Neural cell (in vitro differentiated cells): ENCODE measurements at regions not wholly inside any gene's neighbourhood (a gene's known extent, or its start where the extent isn't known, plus 50 kb on each side); places are given as distances from the start of the nearest gene placed in this dataset.

ENCODE experiments used
- H2AFZ ChIP-seq: fragments of 200-600, 300-800 bp; sonication (generic), shearing (Covaris generic); 2 replicates; pipeline ENCODE4 v1.6.0; 2014; ENCODE audit warnings: low read depth, mild to moderate bottlenecking, antibody characterized with exemption, low read length, moderate library complexity
- H3F3A ChIP-seq: fragments of 200-600 bp; shearing (Covaris generic); 2 replicates; pipeline ENCODE4 v1.6.1; 2016; ENCODE audit warnings: mild to moderate bottlenecking, moderate library complexity, mixed read lengths, antibody characterized with exemption, low read length; ENCODE audit not compliant: insufficient read depth, poor library complexity, severe bottlenecking
- H3K27ac ChIP-seq: fragments of 200-600, 300-800 bp; sonication (generic), shearing (Covaris generic); 2 replicates; pipeline ENCODE4 v1.5.1; 2014; ENCODE audit warnings: mild to moderate bottlenecking, low read length, moderate library complexity
- H3K27me3 ChIP-seq: fragments of 300-800, 200-600 bp; sonication (generic), shearing (Covaris generic); 2 replicates; pipeline ENCODE4 v1.6.0; 2014; ENCODE audit warnings: mild to moderate bottlenecking, low read depth, low read length, moderate library complexity; ENCODE audit not compliant: insufficient read depth
- H3K36me3 ChIP-seq: fragments of 300-800, 200-600 bp; sonication (generic), shearing (Covaris generic); 2 replicates; pipeline ENCODE4 v1.5.1; 2014; ENCODE audit warnings: mild to moderate bottlenecking, antibody characterized with exemption, low read length, moderate library complexity; ENCODE audit not compliant: insufficient read depth
- H3K4me2 ChIP-seq: fragments of 300-800, 200-600 bp; sonication (generic), shearing (Covaris generic); 2 replicates; pipeline ENCODE4 v1.6.0; 2014; ENCODE audit warnings: mild to moderate bottlenecking, low read length
- H3K4me3 ChIP-seq: fragments of 300-800, 200-600 bp; sonication (generic), shearing (Covaris generic); 2 replicates; pipeline ENCODE4 v1.5.1; 2014; ENCODE audit warnings: mild to moderate bottlenecking, low read length, moderate library complexity
- H3K79me2 ChIP-seq: fragments of 200-600 bp; shearing (Covaris generic); replicated peaks from 2 replicates; pipeline ENCODE4 v1.6.0; 2014; ENCODE audit warnings: mild to moderate bottlenecking, low read length, moderate library complexity; ENCODE audit not compliant: insufficient read depth
- H3K9ac ChIP-seq: fragments of 300-800, 200-600 bp; sonication (generic), shearing (Covaris generic); 2 replicates; pipeline ENCODE4 v1.6.1; 2016; ENCODE audit warnings: mild to moderate bottlenecking, low read length, mixed read lengths
- H3K9me2 ChIP-seq: fragments of 200-600 bp; shearing (Covaris generic); 2 replicates; pipeline ENCODE4 v1.6.1; 2016; ENCODE audit warnings: mild to moderate bottlenecking, low read length, mixed read lengths; ENCODE audit not compliant: insufficient read depth
- H3K9me3 ChIP-seq: fragments of 200-600, 300-800 bp; sonication (generic), shearing (Covaris generic); 2 replicates; pipeline ENCODE4 v1.6.1; 2016; ENCODE audit warnings: mild to moderate bottlenecking, mixed run types, low read length, moderate library complexity, mixed read lengths
- H4K20me1 ChIP-seq: fragments of 200-600 bp; shearing (Covaris generic); 2 replicates; pipeline ENCODE4 v1.6.1; 2016; ENCODE audit warnings: mild to moderate bottlenecking, mixed run types; ENCODE audit not compliant: insufficient read depth
- EP300 ChIP-seq: fragments of 450-650 bp; conservative IDR thresholded peaks from 2 replicates; pipeline ENCODE4 v1.6.1; 2014; ENCODE audit warnings: antibody characterized with exemption, mild to moderate bottlenecking, moderate library complexity; ENCODE audit not compliant: poor library complexity, severe bottlenecking
- EZH2 ChIP-seq: fragments of 200-600, 300-800 bp; shearing (Covaris generic), sonication (generic); IDR thresholded peaks from 2 replicates; pipeline ENCODE4 v1.6.1; 2014; ENCODE audit warnings: antibody characterized with exemption, low read length, borderline replicate concordance, mild to moderate bottlenecking; ENCODE audit not compliant: insufficient read depth, poor library complexity, severe bottlenecking
- MXI1 ChIP-seq: fragments of 450-650 bp; conservative IDR thresholded peaks from 2 replicates; pipeline ENCODE4 v1.6.1; 2014; ENCODE audit warnings: antibody characterized with exemption, mild to moderate bottlenecking; ENCODE audit not compliant: poor library complexity, severe bottlenecking
- POLR2AphosphoS5 ChIP-seq: IDR thresholded peaks from 2 replicates; pipeline ENCODE4 v1.6.1; 2012
- RAD21 ChIP-seq: fragments of 450-650 bp; conservative IDR thresholded peaks from 2 replicates; pipeline ENCODE4 v1.6.1; 2014; ENCODE audit warnings: antibody characterized with exemption, mild to moderate bottlenecking, moderate library complexity
- SMC3 ChIP-seq: fragments of 450-650 bp; conservative IDR thresholded peaks from 2 replicates; pipeline ENCODE4 v1.6.1; 2014; ENCODE audit warnings: antibody characterized with exemption, mild to moderate bottlenecking, moderate library complexity; ENCODE audit not compliant: poor library complexity
- TAF1 ChIP-seq: IDR thresholded peaks from 2 replicates; pipeline ENCODE4 v1.6.1; 2012; ENCODE audit warnings: low read depth
- TF ChIP-seq, protein P1 (sequence below): IDR thresholded peaks from 2 replicates; pipeline ENCODE4 v1.6.1; 2012; ENCODE audit warnings: borderline replicate concordance
- TF ChIP-seq, protein P2 (sequence below): fragments of 450-650 bp; IDR thresholded peaks from 2 replicates; pipeline ENCODE4 v1.5.1; 2014; ENCODE audit warnings: antibody characterized with exemption, mild to moderate bottlenecking, moderate library complexity; ENCODE audit not compliant: poor library complexity, severe bottlenecking

DNA sequence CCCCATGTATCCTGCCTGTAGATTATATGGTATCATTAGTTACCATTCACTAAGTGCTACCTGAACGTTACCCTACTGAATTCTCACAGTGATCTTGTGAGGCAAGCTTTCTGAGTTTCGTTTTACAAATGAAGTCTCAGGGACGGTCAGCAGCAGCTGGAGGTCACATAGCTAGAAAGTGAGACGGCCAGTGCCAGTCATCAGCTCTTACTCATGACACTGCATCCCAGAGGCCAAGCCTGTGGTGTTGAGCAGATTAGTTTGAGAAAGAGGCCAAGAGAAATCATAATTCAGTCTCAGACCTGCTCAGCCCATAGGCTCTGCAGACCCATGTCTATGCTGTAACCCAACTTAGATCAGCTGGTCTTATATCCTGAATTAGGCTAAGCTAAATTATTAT, 95.7 kb upstream of the EGFLAM start:
- TF ChIP-seq, protein P1, sequence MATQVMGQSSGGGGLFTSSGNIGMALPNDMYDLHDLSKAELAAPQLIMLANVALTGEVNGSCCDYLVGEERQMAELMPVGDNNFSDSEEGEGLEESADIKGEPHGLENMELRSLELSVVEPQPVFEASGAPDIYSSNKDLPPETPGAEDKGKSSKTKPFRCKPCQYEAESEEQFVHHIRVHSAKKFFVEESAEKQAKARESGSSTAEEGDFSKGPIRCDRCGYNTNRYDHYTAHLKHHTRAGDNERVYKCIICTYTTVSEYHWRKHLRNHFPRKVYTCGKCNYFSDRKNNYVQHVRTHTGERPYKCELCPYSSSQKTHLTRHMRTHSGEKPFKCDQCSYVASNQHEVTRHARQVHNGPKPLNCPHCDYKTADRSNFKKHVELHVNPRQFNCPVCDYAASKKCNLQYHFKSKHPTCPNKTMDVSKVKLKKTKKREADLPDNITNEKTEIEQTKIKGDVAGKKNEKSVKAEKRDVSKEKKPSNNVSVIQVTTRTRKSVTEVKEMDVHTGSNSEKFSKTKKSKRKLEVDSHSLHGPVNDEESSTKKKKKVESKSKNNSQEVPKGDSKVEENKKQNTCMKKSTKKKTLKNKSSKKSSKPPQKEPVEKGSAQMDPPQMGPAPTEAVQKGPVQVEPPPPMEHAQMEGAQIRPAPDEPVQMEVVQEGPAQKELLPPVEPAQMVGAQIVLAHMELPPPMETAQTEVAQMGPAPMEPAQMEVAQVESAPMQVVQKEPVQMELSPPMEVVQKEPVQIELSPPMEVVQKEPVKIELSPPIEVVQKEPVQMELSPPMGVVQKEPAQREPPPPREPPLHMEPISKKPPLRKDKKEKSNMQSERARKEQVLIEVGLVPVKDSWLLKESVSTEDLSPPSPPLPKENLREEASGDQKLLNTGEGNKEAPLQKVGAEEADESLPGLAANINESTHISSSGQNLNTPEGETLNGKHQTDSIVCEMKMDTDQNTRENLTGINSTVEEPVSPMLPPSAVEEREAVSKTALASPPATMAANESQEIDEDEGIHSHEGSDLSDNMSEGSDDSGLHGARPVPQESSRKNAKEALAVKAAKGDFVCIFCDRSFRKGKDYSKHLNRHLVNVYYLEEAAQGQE: no peak
- no peak for TF ChIP-seq RAD21
- TF ChIP-seq SMC3: no peak
- TF ChIP-seq EP300: no peak

DNA sequence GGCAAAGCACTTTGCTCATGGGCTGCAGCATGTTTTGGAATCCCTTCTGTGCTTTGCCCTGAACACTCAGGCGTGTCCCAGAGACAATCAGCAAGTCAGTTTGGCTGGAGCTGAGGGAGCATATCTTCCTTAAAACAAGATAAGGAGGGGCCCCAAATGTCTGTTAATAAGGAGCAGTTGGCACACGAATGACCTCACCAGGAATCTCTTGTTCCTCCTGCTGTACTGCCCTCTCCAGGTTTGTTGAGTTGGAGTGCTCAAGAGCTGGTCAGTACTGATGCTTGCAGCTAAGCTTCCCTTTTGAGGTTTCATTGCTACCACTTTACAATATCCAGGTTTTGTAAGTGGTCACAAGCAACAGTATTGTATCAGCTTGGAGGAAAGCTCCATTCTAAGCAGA, 101.3 kb upstream of the EGFLAM start:
- no peak overlapping the region for H3K4me3 ChIP-seq
- no peaks in the 10 kb centered on the region for H3F3A ChIP-seq
- no peak overlapping the region for H3K4me2 ChIP-seq
- no peak overlapping the region for H3K9ac ChIP-seq
- TF ChIP-seq RAD21 (no peak), TAF1 (no peak), POLR2AphosphoS5 (no peak), MXI1 (no peak), EP300 (no peak), EZH2 (no peak), SMC3 (no peak)
- TF ChIP-seq, protein P1: no peak
- TF ChIP-seq, protein P2, sequence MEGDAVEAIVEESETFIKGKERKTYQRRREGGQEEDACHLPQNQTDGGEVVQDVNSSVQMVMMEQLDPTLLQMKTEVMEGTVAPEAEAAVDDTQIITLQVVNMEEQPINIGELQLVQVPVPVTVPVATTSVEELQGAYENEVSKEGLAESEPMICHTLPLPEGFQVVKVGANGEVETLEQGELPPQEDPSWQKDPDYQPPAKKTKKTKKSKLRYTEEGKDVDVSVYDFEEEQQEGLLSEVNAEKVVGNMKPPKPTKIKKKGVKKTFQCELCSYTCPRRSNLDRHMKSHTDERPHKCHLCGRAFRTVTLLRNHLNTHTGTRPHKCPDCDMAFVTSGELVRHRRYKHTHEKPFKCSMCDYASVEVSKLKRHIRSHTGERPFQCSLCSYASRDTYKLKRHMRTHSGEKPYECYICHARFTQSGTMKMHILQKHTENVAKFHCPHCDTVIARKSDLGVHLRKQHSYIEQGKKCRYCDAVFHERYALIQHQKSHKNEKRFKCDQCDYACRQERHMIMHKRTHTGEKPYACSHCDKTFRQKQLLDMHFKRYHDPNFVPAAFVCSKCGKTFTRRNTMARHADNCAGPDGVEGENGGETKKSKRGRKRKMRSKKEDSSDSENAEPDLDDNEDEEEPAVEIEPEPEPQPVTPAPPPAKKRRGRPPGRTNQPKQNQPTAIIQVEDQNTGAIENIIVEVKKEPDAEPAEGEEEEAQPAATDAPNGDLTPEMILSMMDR: no peak
- no peaks in the 10 kb centered on the region for H3K9me2 ChIP-seq
- H3K9me3 ChIP-seq: no peaks in the 10 kb centered on the region
- no peaks in the 10 kb centered on the region for H3K79me2 ChIP-seq
- no peaks in the 10 kb centered on the region for H3K36me3 ChIP-seq
- H3K27me3 ChIP-seq: no peaks in the 10 kb centered on the region
- H3K27ac ChIP-seq: no peak overlapping the region
- no peaks in the 10 kb centered on the region for H4K20me1 ChIP-seq
- H2AFZ ChIP-seq: no peak overlapping the region

More for the DNA sequence above, 95.7 kb upstream of the EGFLAM start:
- Histone ChIP-seq H3K9me2 (no peaks in the 10 kb centered on the region), H3K27me3 (no peaks in the 10 kb centered on the region), H3K4me3 (no peak overlapping the region), H3K9ac (no peak overlapping the region), H3K36me3 (no peaks in the 10 kb centered on the region), H2AFZ (no peak overlapping the region), H3K79me2 (no peaks in the 10 kb centered on the region), H4K20me1 (no peaks in the 10 kb centered on the region), H3K9me3 (no peaks in the 10 kb centered on the region), H3K27ac (no peak overlapping the region), H3K4me2 (no peak overlapping the region), H3F3A (no peaks in the 10 kb centered on the region)
